Endothelial cell of umbilical vein (primary cell): ENCODE measurements at regions not wholly inside any gene's neighbourhood (a gene's known extent, or its start where the extent isn't known, plus 50 kb on each side); places are given as distances from the start of the nearest gene placed in this dataset.

Source experiments
- CTCF ChIP-seq, 2 donors: IDR thresholded peaks; 1 replicate in 1 of 2; 2 replicates in 1 of 2; pipeline ENCODE4 v1.5.1; 2011; ENCODE audit warnings: low read length in 2 of 2, mild to moderate bottlenecking in 2 of 2, moderate library complexity in 2 of 2, control low read depth in 1 of 2, inconsistent platforms in 1 of 2, low read depth in 1 of 2; ENCODE audit not compliant: insufficient read depth in 1 of 2; ENCODE audit errors: extremely low read depth in 1 of 2
- FOS ChIP-seq: IDR thresholded peaks from 2 replicates; pipeline ENCODE4 v1.6.1; 2011; ENCODE audit warnings: mild to moderate bottlenecking, low read length, moderate library complexity, borderline replicate concordance; ENCODE audit not compliant: insufficient read depth

GRCh38 chr2:236774171-236774570, 204.5 kb downstream of the ACKR3 start:
- TF ChIP-seq FOS (no peak), CTCF (IDR thresholded peaks at IDR 0.05; ENCODE audit: extremely low read depth in 1 of 2, insufficient read depth in 1 of 2, low read depth in 1 of 2, low read length in 2 of 2) (no peak)
